Stomach (tissue), 4 donors: ENCODE measurements at regions not wholly inside any gene's neighbourhood (a gene's known extent, or its start where the extent isn't known, plus 50 kb on each side); places are given as distances from the start of the nearest gene placed in this dataset.

ENCODE experiments used
- EP300 ChIP-seq: sonication (generic); formaldehyde crosslinking; IDR thresholded peaks from one replicate; pipeline ENCODE4 v1.6.1; 2017; ENCODE audit warnings: antibody characterized with exemption
- POLR2A ChIP-seq, 4 donors: fragments of 450-650 bp; IDR thresholded peaks; one replicate each; pipeline ENCODE4 v1.6.1; 2016; ENCODE audit warnings: antibody characterized with exemption in 4 of 4, control low read depth in 2 of 4, mild to moderate bottlenecking in 1 of 4, moderate library complexity in 1 of 4
- POLR2AphosphoS5 ChIP-seq, 3 donors: sonication (generic); formaldehyde crosslinking; IDR thresholded peaks; one replicate each; pipeline ENCODE4 v1.6.1; 2016; ENCODE audit warnings: antibody characterized with exemption in 3 of 3
- TF ChIP-seq, protein P1 (sequence below), 7 experiments: fragments of 450-650 bp in 4 of 7; fragments of 200-600 bp in 3 of 7; sonication (generic) in 3 of 7; IDR thresholded peaks; one replicate each; pipeline ENCODE4 v1.5.1; 2016 to 2019; ENCODE audit warnings: antibody characterized with exemption in 7 of 7, control low read depth in 2 of 7, mild to moderate bottlenecking in 1 of 7

DNA sequence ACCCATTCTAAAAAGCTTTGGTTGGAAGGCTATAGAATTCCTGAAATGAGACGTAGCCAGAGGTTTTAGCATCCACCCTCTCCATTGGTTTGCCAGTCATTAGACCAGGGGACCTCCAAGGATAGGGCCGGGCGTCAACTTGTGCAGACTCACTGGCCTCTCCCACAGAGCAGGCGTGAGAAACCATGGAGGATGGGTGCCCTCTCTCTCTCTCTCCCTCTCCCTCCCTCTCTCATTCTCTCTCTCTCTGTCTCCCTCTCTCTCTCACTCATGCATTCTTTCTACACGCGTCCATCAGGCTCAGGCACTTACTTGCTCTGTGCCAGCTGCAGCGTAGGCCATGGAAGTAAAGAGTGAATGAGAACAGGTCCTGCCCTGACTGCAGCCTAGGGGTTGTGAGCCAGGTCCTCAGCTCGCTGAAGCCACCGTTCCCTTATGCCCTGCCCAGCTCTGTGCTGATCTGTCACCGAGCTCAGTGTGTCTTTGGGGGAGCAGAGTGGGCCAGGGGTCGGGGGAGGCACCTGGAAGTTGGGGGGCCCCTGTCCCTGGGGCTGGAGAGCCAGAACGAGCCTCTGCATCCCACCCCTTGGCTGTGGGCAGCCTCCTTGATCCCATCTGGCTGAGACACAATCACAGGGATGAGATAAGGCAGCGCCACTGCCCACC lies 304.4 kb upstream of the HS6ST1 start:
- TF ChIP-seq POLR2A (IDR thresholded peaks at IDR 0.05) (no peak), POLR2AphosphoS5 (IDR thresholded peaks at IDR 0.05) (no peak), EP300 (no peak)
- TF ChIP-seq, protein P1, sequence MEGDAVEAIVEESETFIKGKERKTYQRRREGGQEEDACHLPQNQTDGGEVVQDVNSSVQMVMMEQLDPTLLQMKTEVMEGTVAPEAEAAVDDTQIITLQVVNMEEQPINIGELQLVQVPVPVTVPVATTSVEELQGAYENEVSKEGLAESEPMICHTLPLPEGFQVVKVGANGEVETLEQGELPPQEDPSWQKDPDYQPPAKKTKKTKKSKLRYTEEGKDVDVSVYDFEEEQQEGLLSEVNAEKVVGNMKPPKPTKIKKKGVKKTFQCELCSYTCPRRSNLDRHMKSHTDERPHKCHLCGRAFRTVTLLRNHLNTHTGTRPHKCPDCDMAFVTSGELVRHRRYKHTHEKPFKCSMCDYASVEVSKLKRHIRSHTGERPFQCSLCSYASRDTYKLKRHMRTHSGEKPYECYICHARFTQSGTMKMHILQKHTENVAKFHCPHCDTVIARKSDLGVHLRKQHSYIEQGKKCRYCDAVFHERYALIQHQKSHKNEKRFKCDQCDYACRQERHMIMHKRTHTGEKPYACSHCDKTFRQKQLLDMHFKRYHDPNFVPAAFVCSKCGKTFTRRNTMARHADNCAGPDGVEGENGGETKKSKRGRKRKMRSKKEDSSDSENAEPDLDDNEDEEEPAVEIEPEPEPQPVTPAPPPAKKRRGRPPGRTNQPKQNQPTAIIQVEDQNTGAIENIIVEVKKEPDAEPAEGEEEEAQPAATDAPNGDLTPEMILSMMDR (IDR thresholded peaks at IDR 0.05), result no peak
